ENCODE measurements at regions not wholly inside any gene's neighbourhood (a gene's known extent, or its start where the extent isn't known, plus 50 kb on each side); places are given as distances from the start of the nearest gene placed in this dataset.
A peak's percentile ranks its signal among the peaks of the same experiment; 100 is the strongest.

GRCh38 chr10:3723766-3724165 lies 61.2 kb downstream of the KLF6 start:
- no peak for DNase-seq (ENCODE audit: extremely low read depth, low read depth)

- peak; percentile 8 for DNase-seq (ENCODE audit: extremely low read depth, low read depth)
Measured at GRCh38 chr10:3720228-3721019, 64.6 kb downstream of the KLF6 start.

- DNase-seq (ENCODE audit: extremely low read depth, low read depth): no peak
Measured at GRCh38 chr10:3719024-3719843, 65.8 kb downstream of the KLF6 start.

DNA sequence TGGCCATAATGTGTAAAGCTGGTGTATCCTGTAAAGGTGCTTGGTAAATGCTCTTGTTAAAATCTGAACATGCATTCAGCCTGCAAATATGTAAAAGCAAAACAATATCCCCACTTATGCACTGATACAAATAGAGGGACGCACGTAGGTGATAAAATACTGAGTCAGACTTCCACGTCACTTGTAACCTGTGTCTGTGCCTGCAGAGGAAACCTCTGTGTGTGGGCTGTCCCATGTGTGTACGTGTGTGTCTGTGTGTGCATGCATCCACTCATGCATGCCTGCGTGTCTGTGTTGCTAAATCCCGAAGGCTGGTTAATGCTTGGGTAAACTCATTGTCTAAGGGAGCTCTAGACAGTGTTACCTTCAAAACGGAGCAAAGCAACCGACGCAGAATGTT lies 68.9 kb downstream of the KLF6 start:
- DNase-seq (ENCODE audit: extremely low read depth, low read depth): no peak

DNA sequence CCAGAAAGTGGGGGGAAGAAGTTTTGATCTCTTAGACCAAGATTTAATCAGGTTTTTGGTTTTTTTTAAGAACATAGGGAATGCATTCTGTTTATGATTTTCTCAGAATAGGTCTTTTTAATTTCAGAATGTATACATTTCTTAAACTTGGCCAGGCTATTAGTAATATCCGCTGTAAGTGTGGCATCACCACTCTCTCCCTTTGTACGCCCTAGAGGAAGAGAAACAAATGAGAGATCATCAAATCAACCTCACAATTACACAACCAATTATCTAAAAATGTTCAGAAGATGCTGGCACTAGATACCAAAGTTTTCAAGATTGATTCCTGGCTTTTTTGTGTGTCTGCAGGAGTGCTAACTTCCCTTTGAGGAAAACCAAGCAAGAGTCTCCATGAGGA lies 70.0 kb downstream of the KLF6 start:
- no peak for DNase-seq (ENCODE audit: extremely low read depth, low read depth)

- DNase-seq (ENCODE audit: extremely low read depth, low read depth): no peak
Measured at GRCh38 chr10:3714531-3714930, 70.5 kb downstream of the KLF6 start.

GRCh38 chr10:3712707-3713106 lies 72.3 kb downstream of the KLF6 start:
- no peak for DNase-seq (ENCODE audit: extremely low read depth, low read depth)

DNA sequence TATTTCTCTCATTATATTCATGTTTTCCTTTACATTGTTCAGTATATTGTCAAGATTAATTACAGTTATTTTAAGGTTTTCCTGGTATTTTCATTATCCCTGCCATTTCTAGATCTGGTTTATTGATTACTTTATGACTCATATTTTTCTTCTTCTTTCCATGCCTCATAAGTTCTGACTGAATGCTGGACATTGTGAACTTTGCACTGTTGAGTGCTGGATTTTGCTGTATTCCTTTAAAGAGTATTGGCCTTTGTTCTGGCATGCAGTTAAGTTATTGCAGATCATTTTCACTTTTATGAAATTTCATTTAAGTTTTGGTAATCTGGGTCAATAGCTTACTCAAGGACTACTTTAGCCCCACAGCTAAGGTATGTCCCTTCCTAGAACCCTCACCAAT lies 73.1 kb downstream of the KLF6 start:
- DNase-seq (ENCODE audit: extremely low read depth, low read depth): no peak

GRCh38 chr10:3710764-3711163 lies 74.2 kb downstream of the KLF6 start:
- no peak for DNase-seq (ENCODE audit: extremely low read depth, low read depth)

GRCh38 chr10:3709456-3710060 lies 75.5 kb downstream of the KLF6 start:
- DNase-seq (ENCODE audit: extremely low read depth, low read depth): no peak

DNA sequence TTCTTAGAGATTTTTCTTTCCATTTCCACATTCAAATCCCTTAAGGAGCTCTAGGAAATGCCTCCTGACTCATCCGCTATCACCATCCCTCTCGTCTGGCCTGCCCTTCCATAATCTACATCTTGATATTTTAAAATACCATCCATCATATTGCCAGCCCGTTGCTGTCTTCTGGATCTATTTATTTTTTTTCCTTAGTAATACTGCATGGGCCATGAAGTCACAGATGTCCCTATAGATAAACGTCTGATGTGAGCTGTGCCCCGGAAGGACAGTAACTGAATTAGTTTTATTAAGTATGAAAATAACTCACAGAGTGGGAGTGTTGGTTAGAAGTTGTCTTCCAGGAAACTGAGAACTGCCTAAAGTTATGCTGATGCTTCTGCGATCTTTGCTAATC lies 76.2 kb downstream of the KLF6 start:
- no peak for DNase-seq (ENCODE audit: extremely low read depth, low read depth)

DNA sequence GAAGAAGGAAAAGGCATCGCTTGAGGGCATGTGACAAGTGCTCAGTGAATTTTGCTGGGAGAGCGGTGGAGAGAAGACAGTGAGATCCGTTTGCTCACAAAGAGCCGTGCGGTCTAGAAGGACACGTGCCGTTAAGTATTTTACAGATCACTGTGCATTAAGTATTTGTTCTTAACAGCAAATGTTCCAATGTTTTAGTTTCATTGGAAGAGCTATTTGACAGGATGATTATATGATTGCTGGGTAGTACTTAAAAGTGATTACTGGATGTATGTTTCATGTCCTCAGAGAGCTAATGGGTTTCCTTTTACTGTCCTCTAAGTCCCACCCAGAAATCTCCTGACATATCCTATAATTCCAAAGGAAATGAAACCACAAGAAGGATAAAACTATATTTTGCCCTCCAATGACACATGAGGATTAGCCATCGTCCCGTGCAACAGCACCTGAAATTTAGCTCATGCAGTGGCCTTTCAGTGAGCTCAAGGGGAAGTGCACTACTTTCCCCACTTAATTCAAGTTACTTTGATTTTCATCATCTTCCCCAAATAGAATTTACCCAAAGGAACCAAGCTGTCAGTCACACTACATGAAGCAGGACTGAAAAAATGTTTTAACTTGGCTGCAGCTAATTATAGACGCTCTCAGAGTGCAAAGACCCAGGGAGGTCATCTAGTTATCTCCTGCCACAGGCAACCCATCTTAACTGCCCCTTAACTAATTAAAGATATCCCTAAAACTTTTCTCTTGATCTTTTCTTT lies 80.3 kb downstream of the KLF6 start:
- no peak for DNase-seq (ENCODE audit: extremely low read depth, low read depth)

- no peak for DNase-seq (ENCODE audit: extremely low read depth, low read depth)
Measured at GRCh38 chr10:3702569-3702968, 82.4 kb downstream of the KLF6 start.

- no peak for DNase-seq (ENCODE audit: extremely low read depth, low read depth)
Measured at GRCh38 chr10:3702056-3702546, 82.9 kb downstream of the KLF6 start.

DNA sequence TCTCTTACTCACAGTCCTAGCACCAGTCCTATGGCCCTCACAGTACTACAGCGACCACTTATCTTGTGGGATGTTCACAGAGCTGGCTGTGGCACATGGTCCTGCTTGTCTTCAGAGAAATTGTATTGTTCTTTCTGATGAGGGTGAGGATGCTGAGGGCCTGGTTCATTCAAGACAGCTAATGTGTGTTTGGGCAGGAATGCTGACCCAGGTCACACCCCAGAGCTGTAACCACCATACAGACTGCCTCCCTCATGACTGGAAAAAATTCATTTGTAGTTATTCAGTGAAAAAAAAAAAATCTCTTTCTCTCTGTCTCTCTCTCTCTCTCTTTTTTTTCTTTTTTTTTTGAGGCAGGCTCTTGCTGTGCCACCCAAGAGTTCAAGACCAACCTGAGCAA lies 83.5 kb downstream of the KLF6 start:
- DNase-seq (ENCODE audit: extremely low read depth, low read depth): no peak

DNA sequence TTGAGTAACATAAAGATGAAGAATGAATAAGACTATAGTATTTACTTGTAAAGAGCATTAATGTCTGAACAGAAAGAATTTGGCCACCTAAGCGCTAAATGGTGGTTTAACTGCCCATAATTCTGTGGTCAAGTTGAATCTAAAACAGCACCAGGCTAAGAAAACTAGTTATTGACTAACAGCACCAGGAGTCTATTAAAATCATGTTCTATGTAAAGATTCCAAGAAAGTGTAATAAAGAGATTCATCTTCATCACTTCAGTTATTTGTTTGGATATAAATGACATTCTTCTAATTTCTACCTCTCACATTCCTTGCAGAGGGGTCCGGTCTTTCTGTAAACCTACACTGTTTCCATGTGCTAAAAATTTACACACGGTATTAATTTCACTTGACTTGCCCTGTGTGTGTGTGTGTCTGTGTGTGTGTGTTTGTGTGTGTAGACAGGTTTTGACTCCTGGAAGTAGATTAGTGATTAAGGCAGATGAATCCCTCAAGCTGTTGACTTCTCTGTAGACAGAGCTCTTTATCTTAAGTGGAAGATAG lies 84.4 kb downstream of the KLF6 start:
- DNase-seq (ENCODE audit: extremely low read depth, low read depth): no peak

DNA sequence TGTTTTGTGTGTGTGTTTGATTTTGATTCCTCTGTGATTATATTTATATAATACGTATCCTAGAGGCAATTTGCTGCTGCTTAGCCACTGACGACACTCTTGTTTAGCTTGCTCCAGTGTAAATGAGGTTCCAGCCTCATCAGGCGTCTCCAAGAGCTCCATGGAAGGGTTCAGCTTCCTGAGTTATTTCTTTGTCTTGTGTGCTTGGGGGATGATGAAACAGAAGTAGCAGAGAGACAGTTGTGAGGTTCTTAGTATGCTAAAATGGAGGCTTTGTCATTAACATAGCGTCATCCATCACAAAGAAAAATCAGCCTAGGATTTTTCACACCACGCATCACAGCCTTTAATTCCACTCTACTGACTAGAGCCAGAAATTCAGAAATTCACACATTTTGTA lies 85.1 kb downstream of the KLF6 start:
- no peak for DNase-seq (ENCODE audit: extremely low read depth, low read depth)

GRCh38 chr10:3698312-3698711 lies 86.7 kb downstream of the KLF6 start:
- no peak for DNase-seq (ENCODE audit: extremely low read depth, low read depth)

- DNase-seq (ENCODE audit: extremely low read depth, low read depth): no peak
Measured at GRCh38 chr10:3693698-3694080, 91.3 kb downstream of the KLF6 start.

DNA sequence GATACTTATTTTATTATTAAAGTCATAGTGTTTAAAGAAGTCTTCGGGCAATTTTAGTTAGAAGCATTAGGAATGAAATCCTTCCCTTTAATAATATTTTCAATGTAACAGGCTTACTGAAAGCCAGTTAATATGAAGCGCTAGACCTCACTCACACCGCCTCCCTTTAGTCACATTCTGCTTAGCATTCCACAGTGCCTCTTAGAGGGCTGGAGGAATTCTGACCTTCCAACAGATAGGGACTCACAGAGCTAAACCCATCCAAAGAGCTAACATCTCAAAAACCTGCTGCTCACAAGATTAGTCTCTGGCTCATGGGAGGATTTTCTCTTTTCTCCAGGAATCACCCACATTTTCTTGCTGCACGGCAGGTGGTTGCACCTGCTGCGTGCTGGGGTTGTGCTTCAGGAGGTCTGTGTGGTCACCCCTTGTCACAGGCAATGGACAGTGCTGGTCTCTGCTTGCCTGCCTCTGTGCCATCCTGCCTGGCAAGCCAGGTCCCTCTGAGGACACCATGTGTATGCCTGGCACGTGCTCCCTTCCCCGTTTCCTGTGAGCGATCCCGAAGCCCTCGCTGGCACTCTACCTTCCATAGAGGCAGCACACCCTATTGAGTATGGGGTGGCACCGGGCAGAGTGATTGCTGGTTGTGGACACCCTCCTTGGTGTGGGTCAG lies 91.8 kb downstream of the KLF6 start:
- no peak for DNase-seq (ENCODE audit: extremely low read depth, low read depth)
